NK-92 (cell line): ENCODE measurements at regions not wholly inside any gene's neighbourhood (a gene's known extent, or its start where the extent isn't known, plus 50 kb on each side); places are given as distances from the start of the nearest gene placed in this dataset.
"Not testable (repeated sequence)": the region's sequence is repeated elsewhere in the genome, so short reads cannot be mapped to it uniquely, and the experiment has no call there.

Experiments
- DNase-seq: peaks from one replicate; lab custom pipeline; 2025; ENCODE audit not compliant: unreplicated experiment; lab: John Stamatoyannopoulos, UW

DNA sequence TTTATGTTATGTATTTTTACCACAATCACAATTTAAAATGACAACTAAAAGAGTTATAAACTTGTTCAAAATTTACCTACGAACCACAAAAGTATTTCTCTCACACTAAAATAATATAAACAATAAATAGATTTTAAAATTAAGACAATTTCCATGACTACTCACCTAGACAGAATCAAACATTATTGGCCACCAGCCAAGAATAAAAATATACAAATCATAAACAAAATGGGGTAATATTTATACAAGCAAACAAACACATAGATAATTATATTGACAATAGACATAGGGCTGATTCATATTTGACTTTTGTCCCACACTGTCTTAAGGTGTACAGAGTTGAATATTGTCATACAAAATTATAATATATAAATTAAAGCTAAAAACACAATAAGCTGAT, 119.6 kb upstream of the ZNF92 start:
- DNase-seq, result no peak

DNA sequence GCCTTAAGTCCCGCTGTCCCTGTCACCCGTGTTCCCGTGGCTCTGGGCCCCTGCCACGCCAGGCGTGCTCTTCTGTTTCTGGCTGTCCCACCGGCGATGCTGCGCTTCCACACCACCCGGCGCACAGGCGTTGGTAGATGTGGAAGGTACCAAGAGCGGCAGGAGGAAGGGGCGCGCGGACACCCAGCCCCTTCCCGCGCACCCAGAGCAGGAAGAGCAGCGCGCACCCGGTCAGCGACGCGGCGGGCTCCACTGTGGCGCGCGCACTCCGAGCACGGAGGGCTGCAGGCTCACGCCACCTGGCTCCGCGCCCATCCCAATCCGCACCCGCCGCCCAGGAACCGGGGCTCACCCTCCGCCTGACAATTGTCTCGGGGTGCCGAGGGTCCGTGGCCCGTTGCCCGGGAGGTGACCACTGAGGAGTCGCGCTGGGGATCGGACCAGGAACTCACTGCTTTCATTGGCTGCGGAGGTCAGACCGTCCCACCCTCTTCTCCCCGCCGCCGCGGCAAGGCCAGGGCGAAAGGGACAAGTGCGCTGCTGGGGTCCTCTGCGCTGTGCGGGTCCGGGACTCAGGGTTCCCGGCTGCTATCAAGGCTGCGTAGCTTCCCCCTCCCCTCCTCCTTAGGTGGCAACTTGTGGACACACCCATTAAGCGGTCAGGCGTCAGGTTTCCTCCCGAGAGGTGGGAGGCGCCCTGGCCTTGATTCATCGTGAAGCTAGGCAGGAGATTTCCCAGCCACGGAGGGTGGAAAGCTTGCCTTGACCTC, 121.6 kb upstream of the ZNF92 start:
- DNase-seq, result no peak

DNA sequence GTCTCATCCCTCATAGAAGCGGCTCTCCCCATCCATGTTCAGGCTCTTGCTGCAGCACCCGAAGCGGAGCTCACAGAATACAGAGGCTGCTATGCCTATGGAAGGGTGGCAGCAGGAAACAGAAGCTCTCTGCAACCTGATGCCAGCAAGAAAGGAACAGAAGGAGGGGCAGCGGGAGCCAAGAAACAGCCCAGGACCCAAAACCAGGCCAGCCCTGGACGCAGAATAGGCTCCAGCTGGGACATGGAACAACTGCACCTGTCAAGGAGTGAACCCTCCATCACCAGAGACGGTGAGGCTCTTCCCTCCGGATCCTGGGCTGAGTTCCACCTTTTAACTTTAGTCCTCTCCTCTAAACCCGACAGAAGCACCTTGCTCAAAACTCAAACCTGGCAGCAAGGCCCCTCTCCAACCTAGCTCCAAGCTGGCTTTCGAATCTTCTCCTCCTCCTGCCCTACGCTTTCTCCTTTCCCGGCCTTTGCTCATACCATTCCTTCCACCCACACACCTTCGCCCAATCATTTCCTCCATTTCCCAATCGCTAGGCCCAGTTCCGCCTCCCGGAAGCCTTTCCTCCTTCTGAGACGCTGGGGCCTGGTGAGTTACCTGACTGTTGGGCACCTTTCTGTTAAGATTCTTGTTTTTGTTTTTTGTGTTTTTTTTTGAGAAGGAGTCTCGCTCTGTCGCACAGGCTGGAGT, 122.8 kb upstream of the ZNF92 start:
- DNase-seq, result no peak

DNA sequence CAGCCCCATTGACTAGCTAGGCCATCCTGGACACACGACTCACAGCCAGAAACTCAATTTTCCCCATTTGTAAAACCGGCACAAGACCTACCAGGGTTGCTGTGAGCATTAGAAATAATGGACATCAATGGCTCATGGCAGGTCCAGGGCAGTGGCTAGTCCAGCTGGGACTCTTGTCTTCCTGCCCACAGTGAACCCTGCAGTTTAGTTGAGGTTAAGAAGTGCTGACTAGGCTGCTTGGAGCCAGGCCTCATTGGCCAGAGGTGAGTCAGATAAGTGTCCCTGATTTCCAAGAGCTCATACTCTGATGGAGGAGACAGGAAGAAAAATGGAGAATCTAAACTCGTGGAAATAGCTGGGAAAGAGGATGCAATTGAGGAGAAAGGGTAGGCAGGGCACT, 123.4 kb upstream of the ZNF92 start:
- no peak for DNase-seq

DNA sequence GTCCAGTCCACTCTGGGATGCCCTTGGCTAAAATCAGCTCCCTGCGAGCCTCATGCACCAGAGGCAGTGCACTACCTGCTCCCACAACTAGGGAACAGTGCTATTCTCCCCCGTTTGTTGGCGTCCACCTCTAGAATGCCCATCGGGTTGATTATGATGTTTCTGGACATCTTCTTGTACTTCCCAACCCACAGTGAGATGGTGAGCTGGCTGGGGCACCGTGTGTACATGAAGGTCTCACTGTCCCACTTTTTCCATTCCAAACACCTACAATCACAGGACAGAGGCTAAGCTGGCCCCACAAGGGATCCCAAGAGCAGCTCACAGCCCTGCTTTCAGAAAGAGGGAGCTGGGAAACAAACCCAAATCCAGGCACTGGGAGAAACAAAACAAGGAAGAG, 126.2 kb upstream of the ZNF92 start:
- DNase-seq, result no peak

DNA sequence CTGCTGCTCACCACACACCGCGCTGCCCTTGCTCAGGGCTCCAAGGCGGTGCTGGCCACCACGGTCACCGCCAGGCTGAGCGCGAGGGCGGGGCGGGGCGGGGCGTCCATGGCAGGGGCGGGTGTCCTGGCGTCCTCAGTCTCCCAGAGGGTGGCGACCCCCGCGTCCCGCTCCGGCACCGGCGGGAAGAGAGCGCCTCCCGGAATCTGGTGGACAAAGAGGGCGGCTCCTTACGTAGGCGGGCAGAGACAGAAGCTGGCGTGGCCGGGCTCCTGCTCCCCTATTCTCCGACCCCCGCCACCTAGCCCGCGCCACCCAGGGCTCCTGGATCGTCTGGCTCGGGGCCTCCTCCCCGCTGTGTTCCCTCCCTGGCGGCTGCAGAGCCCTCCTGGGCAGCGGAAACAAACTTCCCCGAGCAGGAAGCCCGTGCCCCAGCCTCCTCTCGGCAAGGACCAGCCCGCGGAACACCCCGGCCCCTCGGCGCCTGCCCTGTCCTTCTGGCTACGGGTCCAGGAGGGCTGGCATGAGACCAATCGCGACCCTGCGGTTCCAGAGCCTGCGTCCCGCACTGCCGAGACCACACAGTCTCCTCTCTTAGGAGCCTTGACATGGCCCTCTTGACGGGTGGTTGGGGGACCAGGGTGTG, 133.8 kb upstream of the ZNF92 start:
- no peak for DNase-seq

DNA sequence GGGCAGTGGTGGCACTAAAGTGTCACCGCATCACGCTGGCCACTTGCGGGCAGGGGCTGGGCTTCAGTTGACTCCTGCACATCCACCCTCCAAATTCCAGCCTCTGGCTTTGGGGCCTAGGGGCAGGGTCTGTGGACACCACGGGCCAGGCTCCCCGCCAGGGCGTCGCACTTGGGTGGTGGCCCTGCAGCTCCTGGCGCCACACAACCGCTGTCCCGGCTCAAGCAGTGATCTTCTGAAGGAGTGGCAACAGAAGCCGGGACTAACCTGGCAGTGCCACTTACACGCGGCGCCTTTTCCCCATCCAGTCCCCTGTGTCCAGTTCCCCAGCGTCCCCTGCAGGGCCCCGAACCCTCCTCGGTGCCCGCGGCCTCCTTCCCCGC, 134.3 kb upstream of the ZNF92 start:
- DNase-seq, result no peak

DNA sequence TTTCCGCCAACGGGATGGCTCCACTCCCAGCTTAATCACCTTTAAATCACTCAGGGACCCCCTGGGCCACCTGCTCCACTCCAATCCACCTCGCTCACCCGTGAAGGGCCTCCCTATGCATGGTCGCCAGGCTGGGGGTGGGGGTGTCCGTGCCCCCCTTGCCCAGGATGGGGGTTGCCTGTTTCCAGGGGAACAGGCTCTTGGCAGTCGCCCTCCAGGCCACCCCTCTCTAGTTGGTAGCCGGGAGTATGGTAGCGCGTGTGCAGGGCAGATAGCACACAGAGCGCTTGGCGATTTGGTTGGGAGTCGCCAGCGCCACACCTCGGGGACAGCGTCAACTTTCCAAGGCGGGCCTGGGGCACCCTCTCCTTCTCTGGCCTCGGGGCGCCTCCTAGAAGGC, 134.9 kb upstream of the ZNF92 start:
- no peak for DNase-seq

DNA sequence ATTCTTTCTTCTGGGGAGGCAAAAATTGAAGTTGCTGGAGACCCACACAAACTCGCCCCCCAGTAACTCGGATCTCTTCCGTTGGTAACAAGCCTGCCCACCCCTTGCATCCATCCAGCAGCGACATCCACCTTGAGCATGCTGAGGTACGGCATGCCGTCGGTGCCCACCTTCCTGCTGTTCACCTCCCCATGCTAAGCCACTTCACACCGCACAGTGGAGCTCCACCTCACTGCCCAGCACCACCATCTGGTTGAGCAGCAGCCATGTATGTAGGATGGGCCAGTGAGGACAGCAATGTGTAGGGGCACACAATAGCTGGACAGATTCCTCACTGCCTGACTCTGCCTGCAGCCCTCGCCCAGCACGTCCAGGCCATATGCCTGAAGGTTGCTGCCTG, 138.1 kb upstream of the ZNF92 start:
- DNase-seq, result no peak

DNA sequence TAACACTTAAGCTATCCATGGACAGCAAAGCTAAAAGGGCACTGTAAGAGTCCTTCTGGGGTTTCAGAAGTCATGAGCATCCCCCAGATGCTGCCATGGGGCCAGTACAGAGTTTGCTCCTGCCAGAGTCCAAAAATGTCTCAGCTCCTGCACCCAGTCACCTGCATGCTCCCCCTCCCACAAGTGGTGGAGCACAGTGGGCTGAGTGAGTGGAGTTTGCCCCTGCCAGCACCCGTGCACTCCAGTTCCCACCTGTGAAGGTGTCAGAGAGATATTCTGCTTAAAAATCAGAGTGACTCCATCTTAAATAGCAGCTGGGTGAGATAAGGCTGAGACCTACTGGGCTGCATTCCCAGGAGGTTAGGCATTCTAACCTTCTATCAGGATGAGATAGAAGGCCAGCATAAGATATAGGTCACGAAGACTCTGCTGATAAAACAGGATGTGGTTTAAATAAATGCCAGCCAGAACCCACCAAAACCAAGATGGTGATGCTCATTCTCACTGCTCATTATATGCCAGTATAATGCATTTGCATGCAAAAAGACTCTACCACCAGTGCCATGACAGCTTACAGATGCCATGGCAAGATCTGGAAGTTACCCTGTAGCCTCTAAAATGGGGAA, 140.1 kb upstream of the ZNF92 start:
- DNase-seq, result no peak

DNA sequence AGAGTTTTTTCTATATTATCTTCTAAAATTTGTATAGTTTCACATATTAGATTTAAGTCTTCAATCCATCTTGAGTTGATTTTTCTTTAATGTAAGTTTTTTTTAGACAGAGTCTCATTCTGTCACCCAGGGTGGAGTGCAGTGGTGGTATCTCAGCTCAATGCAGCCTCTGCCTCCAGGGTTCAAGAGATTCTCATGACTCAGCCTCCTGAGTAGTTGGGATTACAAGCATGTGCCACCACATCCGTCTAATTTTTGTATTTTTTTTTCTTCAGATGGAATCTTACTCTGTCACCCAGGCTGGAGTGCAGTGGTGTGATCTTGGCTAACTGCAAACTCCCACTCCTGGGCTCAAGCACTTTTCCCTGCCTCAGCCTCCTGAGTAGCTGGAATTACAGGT, 143.4 kb upstream of the ZNF92 start:
- no peak for DNase-seq

DNA sequence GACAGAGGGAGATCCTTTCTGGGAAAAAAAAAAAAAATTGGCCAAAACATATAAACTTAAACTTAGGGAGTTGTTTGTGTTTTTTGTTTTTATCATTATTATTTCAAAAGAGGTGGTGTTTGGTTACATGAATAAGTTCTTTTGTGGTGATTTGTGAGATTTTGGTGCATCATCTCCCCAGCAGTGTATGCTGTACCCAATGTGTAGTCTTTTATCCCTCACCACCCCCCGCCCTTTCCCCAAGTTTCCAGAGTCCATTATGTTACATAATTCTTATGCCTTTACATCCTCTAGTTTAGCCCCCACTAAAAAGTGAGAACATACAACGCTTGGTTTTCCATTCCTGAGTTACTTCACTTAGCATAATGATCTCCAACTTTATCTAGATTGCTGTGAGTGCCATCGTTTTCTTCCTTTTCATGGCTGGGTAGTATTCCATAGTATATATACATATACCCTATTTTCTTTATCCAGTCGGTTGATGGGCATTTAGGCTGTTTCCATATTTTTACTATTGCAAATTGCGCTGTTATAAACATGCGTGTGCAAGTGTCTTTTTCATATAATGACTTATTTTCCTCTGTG, 148.1 kb upstream of the ZNF92 start:
- no peak for DNase-seq

DNA sequence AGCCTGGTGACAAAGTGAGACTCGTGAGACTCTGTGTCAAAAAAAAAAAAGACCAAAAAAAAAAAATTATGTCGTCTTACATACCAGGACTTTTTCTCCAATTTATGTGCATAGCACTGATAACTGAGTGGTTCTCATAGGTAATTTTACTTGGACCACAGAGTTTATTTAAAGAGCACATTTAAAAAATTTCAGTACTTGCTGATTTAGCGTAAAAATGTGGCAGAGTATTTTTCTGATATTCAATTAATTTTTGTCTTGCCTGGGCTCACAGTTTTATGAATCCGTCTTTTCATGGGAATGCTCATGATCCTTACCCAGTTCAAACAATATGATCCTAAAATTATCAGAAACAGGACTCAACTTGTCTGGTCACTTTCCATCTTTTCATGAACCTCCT, 151.0 kb upstream of the ZNF92 start:
- DNase-seq, result no peak

DNA sequence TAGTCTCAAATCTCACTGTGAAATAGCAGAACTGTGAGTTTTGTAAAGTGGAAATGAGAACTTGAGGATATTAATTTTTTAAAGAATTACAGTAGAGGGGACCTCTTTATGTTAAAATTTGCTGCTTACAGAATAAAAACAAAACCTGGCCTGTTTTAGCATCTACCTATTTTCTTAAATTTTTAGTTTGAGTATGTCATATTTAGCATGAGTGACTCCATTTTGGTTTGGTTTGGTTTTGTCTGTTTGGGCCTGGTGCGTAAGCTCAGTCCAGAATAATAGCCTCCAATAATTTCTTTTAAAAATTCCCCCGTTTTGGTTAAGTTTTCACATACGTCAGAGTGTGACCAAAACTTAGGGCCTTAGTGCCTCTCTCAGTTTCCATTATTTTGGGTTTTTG, 152.0 kb upstream of the ZNF92 start:
- DNase-seq, result no peak

DNA sequence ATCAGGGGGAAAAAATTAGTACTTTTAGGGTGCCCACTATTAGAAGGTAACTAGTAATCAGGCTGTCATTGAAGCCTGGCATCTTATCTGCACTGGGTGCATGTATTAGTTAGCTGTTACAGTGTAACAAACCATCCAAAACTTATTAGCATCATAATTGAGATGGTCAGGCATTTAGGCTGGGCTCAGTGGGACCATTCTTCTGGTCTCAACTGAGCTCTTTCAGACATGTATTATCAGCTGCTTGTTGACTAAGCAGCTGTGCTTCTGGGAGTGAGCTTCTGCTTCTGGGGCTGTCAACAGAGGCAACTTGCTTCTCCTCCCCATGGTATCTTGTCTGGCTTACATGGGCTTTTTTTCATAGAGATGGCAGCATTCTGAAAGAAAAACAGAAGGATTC, 154.0 kb upstream of the ZNF92 start:
- DNase-seq, result no peak

DNA sequence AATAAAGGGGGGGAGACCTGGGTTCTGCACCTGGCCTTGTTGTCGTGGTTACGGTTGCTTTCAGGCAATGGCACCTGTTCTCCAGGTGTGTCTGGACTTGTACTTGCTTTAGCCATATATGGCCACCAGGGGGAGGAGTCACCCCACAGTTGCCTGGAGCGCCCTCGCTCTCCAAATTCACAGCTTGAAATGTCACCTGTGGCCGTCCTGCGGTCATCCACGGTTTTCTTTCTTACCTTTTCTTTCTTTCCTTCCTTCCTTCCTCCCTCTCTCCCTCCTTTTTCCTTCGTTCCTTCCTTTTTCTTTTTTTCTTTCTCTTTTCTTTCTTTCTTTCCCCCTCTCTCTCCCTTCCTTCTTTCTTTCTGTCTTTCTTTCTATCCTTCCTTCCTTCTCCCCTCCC, 157.2 kb upstream of the ZNF92 start:
- DNase-seq, result no peak

DNA sequence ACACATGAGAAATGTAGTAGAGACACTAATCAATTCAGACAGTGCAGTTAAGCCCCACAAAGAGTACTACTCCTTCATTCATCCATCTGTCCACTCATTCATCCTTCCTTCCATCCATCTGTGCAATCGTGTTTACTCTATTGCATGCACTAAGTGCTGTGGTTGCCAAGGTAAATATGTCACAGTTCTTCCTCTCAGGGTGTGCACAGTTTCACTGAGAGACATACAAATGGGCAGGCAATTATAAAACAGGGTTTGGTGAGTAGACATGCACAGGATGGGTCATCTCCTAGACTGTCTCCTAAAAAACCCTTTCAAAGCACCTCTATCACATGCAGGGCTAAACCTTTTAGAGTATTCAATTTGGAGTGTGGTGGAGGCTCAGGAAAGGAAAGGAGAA, 160.4 kb upstream of the ZNF92 start:
- not testable (repeated sequence) for DNase-seq

DNA sequence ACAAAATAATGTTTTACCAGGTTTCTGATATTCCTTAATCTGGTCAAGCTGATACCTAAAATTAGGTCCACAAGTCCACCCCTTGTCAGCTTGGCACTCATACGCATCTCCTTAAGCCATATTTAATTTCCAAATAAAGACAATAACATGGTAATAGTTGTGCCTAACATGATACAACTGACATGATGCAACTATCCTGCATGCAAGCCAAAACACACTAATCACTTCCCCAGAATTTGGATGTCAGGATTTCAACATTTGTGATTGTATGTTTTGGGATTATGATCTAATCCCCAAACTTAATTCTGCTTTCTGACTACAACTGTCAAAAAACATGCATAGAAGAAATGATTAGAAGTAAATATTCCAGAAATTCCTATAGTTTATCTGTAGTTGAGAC, 174.4 kb upstream of the ZNF92 start:
- not testable (repeated sequence) for DNase-seq

DNA sequence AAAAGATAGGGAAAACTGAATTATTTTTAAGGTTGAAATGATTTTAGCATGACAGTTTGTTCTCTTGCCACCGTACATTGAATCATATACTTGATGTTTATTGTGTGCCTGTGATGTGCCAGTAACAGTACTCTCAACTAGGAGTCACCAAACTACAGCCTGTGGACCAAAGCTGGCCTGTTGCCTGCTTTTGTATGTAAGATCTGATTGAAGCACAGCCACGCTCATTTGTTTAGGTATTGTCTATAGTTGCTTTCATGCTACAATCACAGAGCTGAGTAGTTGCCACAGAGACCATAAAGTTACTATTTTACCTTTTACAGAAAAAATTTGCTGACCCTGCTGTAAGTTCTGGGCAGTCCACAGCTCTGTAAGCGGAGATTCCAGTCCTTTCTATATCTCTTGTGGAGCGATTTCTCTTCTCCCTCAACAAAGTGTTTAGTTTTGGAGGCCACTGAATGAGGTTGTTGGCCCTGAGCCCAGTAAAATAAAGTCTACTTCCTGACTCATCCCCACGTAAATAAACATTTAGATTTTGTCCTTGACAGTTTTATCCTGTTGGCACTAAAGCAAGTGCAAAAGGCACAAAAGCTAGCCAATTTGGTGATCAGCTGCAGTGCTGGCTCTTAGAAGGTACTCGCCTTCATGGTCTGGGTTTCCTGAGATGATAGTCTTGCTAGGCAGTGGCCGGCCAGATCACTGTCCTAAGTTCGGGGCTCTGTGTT, 180.2 kb upstream of the ZNF92 start:
- DNase-seq, result not testable (repeated sequence)

DNA sequence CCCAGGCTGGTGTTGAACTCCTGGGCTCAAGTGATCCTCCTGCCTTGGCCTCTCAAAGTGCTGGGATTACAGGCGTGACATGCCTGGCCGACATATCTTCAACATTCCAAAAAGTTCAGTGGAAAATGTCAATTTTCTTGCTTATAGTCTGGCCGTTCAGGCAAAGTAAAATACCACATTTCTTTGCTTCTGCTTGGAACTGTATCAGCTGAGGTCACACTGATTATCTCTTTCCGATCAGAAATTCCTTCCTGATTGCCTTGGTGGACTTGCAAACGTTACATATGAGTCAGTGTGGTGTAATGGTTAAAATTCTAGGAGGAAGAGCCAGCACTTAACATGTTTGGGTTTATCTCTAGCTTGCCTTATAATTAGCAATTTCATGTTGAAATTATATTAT, 170.6 kb upstream of the ERV3-1 start:
- not testable (repeated sequence) for DNase-seq

DNA sequence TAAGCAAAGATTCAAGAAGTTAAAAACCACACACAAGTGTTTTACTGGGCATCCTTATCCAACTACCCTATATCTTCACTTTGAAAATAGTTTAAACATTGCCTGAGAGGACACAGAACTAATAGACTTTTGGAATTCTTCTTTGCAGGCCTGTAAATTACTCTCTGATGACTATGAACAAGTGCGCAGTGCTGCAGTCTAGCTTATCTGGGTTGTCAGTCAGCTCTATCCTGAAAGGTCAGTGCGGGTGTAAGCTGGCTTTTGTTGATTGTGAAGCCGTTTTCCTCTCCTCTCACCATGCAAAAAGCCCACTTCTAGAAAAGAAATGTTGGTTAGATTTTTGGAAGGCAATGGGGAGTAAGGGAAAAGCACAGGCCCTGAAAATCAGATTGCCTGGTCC, 143.6 kb upstream of the ERV3-1 start:
- DNase-seq, result not testable (repeated sequence)
